ENCODE measurements at regions not wholly inside any gene's neighbourhood (a gene's known extent, or its start where the extent isn't known, plus 50 kb on each side); places are given as distances from the start of the nearest gene placed in this dataset.

DNA sequence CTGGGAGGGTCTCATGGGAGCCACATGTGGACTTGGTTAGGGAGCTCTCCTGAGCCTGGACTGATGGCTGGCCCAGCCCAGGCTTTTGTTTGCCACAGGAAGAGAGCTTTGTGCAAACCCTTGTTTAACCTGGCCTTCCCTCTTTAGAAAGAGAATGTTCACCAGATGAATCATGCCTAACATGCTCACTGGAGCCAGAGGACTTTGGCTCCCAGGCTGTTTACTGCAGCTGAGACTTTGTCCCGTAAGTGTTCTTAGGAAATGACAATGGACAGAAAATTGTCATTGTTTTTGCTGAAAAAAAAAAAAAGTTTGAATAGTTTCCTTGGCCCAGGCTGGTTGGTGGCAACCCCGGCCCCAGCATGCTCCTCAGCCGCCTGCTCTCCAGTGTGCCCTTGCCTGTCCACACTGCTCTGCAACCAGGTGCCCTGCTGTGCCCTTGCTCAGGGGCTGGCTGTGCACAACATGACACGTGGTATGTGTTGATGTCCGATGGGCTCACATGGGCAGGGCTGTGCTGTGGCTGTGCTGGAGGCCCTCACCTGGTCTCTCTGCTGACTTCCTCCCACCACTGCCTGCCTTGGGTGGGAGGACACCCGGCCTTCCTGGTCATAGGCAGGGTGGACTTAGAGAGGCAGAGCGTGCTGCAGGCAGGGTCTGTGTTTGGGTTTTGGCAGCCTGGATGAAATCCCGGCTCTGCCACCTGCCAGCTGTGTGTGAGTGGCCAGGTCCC, 215.3 kb upstream of the ZNF32 start:
- no peak for DNase-seq

DNA sequence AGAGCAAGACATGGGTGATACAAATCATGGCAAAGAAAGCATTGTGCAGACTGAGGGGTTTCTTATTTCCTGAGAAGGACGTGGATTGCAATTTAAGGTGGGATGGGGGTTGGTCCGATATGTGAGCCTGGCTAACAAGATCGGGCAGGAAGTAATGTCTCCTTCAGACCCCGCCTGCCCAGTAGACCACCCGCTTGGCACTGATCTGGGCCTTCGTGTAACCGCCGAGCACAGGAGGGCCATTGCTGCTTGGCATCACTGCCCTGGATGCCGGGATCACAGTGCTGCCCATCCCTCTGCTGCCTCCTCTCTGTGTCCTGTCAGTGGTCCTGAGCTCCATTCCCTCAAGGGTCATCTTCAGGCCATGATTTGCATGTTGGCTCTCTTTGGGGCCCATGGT, 214.6 kb upstream of the ZNF32 start:
- no peak for DNase-seq

DNA sequence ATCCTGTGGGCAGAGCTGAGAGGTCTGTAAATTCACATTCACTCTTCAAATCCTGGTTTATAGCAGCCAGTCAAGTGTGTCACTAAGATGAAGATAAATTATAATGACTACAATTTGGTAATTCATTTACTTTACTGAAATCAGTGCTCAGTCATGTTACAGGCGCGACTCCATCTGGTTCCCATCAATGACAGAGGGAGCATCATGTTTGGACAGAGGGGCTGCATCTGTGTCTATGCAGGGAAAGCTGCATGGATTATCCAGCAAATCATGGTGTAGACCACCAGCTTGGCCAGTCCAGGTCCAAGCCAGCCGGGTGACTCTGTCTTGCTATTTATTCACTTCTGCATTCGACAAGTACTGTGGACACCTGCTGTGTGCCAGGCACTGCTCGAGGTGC, 214.1 kb upstream of the ZNF32 start:
- DNase-seq, result no peak

DNA sequence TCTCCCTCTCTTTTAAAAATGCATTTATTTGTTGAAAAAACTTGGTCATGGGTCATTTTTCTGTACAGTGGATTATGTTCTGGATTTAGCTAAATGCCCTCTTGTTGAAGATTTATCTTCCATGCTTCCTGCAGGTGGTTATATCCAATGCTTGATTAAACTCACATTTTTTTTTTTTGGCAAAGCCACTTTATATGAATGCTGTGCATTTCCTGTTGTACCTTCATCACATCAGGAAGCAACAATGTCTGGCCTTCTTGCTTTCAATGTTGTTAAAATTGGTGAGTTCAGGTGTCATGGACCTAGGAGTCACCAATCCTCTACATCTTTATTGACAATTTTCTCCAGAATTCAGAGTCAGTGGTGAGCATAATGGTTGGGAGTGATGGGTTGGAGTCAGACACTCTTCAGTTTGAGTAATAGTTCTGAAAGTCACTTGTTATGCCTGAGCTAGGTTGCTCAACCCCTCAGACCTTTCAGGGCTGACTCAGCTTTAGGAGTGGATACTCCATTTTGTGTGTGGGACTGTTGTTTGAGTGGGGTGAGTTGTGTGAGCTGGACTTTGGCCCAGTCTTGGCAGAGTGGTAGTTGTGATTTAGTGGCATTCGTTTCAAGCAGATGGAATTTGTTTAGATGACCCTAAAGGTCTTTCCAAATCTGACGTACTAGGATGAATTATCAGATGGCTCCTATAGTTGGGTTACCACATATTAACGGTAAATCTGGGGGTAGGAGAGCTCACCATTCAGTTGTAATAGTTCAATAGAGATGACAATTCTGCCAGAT, 213.5 kb upstream of the ZNF32 start:
- no peak for DNase-seq

DNA sequence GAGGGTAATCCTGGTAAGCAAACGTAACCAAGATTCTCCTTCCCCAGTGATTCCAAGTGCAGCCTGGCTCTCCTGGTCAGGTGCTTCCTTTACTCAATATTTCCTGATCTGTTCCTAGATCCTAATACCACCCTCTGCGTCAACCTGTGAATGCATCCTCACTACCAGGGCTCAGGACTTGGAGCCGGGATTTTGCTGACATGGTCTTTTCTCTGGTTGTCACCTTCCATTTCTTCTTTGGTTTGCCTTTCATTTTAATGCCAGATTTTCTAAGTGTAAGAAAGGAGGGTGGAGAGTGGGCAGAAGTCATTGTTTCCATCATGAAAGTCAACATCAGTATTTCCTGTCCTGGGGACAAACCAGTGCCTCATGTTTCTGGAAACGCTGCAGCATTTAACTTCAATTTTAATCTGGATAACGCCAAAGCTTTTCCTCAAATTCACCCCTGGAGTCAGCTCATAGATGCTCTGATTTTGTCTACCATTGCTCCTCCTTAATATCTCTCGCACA, 210.4 kb upstream of the ZNF32 start:
- no peak for DNase-seq

DNA sequence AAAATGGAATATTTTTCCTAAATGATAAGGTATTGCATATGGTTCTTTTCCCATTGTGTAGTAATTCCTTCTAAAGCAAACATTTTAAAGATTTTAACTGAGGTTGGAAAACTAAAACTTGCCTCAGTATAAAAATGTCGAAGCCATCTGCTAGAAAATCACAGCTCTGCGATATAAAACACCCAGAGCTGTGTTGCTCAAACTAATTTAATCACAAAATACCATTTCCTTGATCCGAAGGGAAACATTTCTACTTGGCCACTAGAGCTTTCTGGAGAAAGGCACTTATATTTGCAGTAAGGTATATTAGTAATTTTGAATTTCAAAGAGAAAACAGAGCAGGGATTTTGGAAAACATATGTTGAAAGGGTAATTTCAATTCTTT, 209.2 kb upstream of the ZNF32 start:
- no peak for DNase-seq

DNA sequence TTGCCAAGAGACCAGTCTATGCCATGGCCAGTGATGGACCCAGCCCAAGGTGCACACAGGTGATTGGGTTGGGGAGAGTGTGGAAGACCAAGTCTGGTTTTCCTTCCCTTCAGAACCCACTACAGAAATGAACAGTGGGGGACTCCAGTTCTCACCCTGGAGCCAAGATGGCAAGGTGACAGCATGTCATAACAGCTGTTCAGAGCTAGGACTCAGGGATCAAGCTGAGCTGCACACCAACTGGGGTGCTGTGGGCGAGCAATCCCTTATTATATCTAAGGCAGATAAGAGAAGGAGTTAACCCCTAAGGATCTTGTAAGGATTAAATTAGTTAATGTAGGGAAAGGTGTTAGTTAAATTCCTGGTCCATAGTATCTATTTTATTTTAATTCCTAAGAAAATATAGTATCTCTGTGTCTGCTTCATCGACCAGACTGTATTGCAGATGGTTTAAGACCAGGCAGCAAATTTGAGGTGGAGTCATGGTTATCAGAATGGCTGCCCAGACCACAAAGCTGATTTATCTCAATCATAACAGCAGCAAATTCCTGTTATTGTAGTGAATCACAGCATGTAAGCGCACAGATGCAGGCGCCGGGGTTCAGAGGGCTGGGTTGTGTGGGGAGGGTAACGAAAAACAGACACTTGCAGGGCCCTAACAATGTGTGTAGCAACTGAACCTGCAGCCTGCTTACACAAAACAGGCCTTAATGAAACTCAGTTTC, 208.7 kb upstream of the ZNF32 start:
- no peak for DNase-seq

DNA sequence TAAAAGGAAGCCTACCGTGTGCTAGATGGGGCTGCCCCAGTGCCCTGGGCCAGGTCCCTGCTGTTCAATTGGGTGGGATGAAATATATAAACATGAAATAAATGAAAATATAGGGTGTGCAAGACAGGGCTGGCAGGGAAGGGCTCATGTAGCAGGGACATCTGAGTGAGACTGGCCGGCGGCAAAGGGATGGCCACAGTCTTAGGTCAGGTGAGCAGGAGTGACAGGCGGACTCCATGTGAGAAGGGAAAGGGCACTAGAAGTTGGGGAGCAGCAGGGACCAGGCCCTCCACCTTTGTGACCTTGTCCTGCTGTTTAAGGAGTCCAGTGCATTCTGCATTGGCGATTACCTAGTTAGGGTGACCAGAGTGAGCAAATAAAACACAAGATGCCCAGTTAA, 207.6 kb upstream of the ZNF32 start:
- no peak for DNase-seq

DNA sequence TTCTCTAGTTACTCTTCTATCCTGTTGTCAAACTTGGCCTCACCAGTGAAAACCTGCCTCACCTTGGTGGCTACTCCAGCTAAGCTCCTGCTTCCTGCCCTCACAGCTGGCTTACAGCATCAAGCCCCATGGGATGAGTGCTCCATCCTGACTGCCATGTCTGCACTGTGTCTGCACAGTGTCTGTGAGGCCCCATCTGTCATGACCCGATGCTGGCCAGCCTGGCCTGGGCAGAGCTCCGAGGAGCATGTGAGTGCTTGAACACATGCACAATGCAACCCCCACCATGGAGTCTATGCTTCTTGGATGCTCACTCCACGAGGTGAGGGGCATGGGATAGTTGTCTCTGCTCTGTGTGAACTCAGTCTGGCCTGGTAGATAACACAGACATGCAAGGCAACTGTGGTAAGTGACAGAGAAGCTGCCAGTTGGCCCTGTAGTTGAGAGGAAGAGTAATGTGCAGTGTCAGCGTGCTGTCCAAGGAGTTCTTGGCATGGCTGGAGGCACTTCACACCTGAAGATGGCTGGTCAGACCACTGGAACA, 207.1 kb upstream of the ZNF32 start:
- no peak for DNase-seq

DNA sequence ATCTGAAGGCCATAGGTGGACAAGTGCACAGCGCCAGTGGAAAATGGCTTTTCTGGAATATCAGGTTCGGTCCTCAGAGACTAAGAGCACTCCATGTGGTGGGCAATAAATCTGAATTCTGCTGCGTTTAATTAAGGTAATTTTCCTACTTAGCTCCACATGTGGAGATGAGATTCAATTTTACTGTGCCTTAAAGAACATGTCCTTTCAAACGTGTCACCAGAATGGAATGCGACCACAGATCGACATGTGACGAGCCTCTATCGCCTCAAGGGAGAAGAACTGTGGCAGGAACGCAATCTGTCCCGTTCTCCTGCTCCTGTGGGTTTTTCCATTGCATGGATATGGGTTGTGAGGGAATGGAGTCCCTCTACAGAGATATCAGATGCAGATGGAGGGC, 205.3 kb upstream of the ZNF32 start:
- DNase-seq, result no peak

DNA sequence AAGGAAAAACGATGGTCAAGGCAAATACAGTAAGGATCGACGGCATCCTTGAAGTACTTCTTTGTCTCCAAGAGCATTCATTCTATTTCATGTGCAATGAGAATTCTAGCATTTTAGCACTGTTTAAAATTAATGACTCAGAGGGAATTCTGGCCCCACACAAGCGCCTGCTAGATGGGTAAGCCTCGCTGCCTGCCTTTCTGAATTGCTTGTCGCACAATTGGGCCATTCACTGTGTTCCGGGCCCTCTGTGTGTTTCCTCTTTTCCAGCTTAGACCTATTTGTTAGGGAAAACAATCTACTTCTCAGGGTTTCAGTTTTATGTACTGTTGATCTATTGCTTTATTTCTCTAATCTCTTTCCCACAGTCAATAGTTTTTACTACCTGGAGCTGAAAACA, 204.7 kb upstream of the ZNF32 start:
- DNase-seq, result no peak

DNA sequence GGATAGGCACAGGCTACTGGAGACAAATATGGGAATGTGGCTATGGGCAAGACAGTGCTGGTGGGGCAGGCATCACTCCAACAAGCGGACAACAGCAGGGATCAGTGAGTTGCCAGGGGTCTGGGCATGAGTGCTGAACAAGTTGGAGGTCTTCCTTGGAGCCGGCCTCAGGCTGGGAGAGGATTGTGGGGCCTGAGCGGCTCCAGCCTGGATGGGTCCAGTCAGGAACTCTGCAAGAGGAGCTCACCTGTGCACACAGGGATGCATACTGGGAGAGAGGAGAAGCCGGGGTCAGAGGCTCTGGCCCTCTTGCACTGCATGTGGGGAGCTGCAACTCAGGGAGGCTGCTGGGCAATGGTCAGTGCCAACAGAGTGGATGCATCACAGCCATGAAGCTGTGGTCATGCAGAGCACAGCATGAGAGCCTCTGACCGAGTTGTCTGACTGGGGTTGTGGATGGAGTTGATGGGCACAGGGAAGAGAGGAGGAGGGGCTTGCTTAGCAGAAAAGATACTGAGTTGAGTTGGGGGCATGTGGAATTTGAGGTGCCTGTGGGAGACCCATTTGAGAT, 204.0 kb upstream of the ZNF32 start:
- DNase-seq, result no peak

DNA sequence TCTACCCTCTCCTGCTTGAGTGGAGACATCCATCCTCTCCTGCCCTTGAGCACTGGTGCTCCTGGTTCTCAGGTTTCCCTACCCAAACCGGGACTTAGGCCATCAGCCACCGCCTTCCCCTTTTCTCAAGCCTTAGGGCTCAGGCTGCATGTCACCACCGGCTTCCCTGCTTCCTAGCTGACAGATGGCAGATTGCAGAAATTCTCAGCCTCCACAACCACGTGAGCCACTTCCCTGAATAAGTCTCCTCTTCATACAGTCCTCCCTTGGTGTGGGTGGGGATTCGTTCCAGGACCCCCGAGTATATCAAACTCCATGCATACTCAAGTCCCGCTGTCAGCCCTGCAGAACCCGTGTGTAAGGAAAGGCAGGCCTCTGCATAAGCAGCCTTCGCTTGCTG, 203.5 kb upstream of the ZNF32 start:
- DNase-seq, result no peak

DNA sequence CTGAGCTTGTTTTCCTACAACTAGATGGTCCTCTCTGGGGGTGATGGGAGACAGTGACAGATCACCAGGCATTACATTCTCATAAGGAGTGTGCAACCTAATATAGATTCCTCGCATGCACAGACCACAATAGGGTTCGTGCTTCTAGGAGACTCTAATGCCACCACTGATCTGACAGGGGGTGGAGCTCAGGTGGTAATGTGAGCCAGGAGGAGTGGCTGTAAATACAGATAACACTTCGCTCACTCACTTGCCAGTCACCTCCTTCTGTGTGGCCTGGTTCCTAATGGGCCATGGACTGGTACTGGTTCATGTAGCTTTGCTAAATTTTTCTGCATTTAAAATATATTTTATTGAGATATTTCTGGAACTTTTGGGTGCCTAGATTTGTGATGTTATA, 202.3 kb upstream of the ZNF32 start:
- DNase-seq, result no peak

DNA sequence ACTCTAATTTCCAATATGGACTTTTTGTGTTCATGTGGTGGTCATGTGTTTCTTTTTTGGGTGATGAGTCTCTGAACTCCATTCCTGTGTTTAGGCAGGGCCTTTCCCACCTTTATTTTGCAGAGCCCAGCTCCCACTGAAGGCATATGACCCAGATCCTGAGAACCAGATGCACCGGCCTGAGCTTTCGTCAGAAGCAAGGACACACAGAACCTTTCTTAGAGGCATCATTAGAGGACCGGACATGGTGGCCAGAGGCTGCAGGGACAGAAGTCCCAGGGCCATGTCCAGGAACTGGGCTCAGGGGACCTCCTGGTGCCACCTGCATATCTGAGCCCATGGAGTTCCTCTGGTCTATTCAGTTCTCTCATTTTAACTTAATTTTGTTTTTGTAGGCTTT, 200.9 kb upstream of the ZNF32 start:
- DNase-seq, result no peak

DNA sequence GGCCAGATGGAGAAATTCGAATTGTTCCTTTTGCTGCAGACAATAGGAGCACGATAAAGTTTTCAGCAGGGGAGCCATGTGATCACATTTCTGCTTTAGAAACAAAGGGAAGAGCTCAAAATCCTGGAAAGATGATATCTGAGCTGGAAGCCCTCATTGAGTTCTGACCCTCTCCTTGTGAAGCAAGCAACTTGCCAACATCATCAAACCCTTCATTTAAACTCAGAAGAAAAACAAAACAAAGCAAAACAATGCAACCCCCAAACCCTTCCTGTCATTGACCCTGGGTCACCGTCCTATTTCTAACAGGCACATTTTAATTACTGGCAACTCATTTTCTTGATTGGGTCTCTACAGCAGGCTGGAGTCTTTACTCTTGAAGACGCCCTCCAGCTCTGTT, 198.3 kb upstream of the ZNF32 start:
- DNase-seq, result no peak

DNA sequence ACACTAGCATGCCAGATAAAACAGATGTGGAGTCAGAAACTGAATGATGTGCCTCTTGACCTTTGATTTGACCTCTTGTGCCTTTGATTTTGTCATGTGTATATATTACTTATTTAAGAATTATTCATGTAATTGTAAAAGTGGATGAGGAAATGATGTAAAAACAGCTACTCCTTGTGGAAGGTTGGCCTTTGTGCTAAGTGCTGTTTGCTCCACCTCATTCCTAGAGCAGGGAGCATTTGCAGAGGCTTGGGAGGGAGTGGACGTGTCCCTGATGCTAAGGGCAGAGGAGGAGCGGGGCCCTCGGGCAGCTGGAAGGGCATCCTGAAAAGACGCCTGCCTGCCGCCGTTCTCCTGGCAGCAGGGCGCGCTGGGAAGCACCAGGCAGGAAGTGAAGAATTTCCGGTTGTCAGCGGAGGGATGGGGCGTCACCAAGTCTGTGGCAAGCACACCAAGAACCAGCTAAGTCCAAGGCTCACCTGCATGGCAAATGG, 197.6 kb upstream of the ZNF32 start:
- no peak for DNase-seq

DNA sequence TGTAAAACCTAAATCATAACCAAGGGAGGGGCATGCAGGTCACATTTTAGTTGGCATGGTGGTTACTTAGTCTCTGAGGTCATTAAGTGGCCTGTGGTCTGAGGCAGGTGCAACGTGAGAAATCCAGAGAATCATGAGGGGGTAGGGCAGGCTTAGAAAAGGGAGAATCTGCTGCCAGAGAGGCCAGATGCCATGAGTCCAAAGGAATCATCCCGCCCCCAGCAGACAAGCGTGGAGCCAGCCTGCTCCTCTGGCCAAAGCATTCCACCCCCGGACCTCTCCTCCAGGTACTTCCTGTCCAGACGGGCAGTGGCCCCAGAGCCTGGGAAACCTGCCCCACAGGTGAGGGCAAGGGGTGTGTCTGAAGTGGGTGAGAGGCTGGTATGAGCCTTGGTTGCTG, 196.4 kb upstream of the ZNF32 start:
- DNase-seq, result no peak

DNA sequence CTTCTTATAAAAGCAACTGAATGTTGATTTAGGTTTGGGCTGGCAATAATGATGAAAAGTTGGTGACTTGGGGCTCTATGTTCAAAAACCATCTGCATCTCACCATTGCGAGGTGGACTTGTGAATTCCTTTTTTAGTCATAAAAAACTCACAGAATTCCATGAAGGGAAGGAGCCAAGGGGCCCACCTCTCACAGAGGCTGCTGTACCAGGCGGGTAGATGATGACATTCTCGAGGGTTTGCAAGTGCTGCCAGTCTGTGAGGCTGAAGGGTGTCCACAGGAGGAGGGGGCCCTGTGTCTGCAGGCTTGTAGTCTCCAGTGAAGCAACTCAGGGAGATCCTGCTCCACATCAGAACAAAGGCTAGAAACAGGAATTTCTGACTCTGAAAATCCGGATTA, 195.5 kb upstream of the ZNF32 start:
- no peak for DNase-seq

DNA sequence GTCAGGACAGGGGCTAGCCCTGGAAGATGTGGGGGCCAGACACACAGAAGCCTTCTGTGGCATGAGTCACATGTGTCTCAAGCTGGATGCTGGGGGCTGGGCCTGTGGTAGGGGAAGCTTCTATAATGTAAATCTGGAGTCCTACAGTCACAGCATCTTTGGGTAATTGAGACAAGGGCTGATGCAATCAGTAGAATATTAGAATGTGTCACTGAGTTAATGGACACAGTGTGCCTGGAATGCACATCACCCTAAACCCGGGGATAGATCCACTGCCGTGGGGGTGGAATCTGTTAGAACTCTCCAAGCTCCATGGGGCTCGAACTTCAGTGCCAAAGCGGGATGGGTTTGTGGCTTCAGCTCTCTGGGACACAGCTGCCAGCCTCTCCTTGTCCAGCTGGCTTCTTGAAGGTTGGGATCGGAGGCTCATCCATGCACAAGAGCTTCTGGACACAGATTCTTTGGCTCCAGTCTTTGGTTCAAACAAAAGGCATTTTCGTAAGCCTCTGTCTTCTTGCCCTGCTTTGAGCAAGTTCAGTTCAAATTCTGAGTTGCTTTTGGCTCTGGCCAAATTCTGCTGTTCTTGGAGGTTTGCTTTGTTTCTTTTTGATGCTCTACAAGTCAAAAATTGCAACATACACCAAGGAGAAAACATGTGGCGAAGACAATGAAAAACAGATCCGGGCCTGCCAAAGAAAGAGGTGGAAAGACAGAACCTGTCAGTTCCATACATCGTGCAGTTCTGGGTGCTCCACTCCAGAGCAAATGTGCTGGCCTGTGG, 194.8 kb upstream of the ZNF32 start:
- DNase-seq, result no peak

DNA sequence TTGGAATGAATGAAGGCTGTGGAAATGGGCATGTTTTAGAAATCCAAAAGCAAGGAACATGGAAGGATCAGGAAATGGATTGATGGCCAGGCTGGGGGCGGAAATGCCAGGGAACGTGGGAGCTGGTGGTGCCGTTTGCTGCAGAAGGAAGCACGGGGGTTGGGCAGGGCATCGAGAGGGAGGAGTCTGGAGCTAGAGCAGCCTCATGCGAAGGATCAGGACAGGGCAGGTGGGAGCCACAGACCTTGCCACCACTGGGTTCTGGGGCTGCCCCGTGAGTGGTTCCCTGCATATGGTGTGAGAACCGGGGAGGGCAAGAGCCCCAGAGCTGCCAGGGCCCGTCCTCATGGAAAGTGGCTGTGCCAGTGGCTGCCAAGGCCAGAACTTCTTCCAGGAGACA, 193.8 kb upstream of the ZNF32 start:
- no peak for DNase-seq

DNA sequence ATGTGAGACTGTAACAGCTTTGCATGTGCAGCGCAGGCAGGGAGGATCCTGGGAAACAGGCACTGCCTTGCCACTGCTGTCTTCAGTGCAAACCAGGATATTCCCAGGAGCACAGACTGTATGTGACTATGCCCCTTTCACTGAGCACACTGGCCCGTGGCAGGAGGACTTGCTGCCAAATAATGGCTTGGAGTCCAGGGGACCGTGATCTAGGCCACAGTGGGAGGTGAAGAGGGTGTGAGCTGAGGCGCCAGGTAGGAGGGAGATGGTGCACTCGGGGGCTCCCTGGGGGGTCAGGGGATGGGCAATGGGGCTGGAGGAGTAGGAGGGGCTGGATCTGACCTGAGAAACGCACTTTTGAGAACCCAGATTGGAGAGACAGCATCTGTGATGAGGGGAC, 193.4 kb upstream of the ZNF32 start:
- no peak for DNase-seq

Data from inflammatory macrophage treated with lipopolysaccharide for 4 hours (primary cell).